SK-N-SH treated with all-trans-retinoic acid at 6 μM for 48 hours (cell line): ENCODE measurements at regions not wholly inside any gene's neighbourhood (a gene's known extent, or its start where the extent isn't known, plus 50 kb on each side); places are given as distances from the start of the nearest gene placed in this dataset.

Experiments
- ATAC-seq: fragments of 200-7000 bp; cut with Tn5 transposase; 3 replicates; pipeline ENCODE4 v1.9.1; 2020; ENCODE audit warnings: mild to moderate bottlenecking, moderate library complexity
- BACH2 ChIP-seq: fragments of 250-450 bp; sonication (Bioruptor Pico); IDR thresholded peaks from 2 replicates; pipeline ENCODE4 v1.9.0; 2021; ENCODE audit warnings: mild to moderate bottlenecking, borderline replicate concordance
- CSDC2 ChIP-seq: fragments of 250-450 bp; sonication (Bioruptor Pico); IDR thresholded peaks from 2 replicates; pipeline ENCODE4 v1.5.0; 2020; ENCODE audit warnings: mild to moderate bottlenecking, moderate library complexity
- ESRRG ChIP-seq: fragments of 250-450 bp; sonication (Bioruptor Pico); IDR thresholded peaks from 2 replicates; pipeline ENCODE4 v1.6.1; 2021; ENCODE audit warnings: mild to moderate bottlenecking
- GLIS3 ChIP-seq: fragments of 250-450 bp; sonication (Bioruptor Pico); IDR thresholded peaks from 2 replicates; pipeline ENCODE4 v1.5.0; 2020; ENCODE audit warnings: mild to moderate bottlenecking, moderate library complexity
- ISL1 ChIP-seq: fragments of 250-450 bp; sonication (Bioruptor Pico); IDR thresholded peaks from 2 replicates; pipeline ENCODE4 v2.1.2; 2022; ENCODE audit warnings: mild to moderate bottlenecking, moderate library complexity
- OSR1 ChIP-seq: fragments of 250-450 bp; sonication (Bioruptor Pico); IDR thresholded peaks from 2 replicates; pipeline ENCODE4 v1.8.0; 2022; ENCODE audit warnings: moderate library complexity, mild to moderate bottlenecking, inconsistent platforms
- PPARA ChIP-seq: fragments of 250-450 bp; sonication (Bioruptor Pico); IDR thresholded peaks from 2 replicates; pipeline ENCODE4 v1.5.0; 2020; ENCODE audit warnings: mild to moderate bottlenecking, borderline replicate concordance
- RARB ChIP-seq: fragments of 250-450 bp; sonication (Bioruptor Pico); IDR thresholded peaks from 2 replicates; pipeline ENCODE4 v1.8.0; 2021; ENCODE audit warnings: mild to moderate bottlenecking, moderate library complexity
- SNAI2 ChIP-seq: fragments of 250-450 bp; sonication (Bioruptor Pico); IDR thresholded peaks from 2 replicates; pipeline ENCODE4 v1.5.0; 2020; ENCODE audit warnings: mild to moderate bottlenecking, moderate library complexity
- ZC3H10 ChIP-seq: fragments of 250-450 bp; sonication (Bioruptor Pico); IDR thresholded peaks from 2 replicates; pipeline ENCODE4 v1.5.1; 2021; ENCODE audit warnings: mild to moderate bottlenecking, moderate library complexity
- ZFP30 ChIP-seq: fragments of 450-650 bp; formaldehyde crosslinking; IDR thresholded peaks from 2 replicates; pipeline ENCODE4 v1.5.0; 2022; ENCODE audit warnings: mild to moderate bottlenecking, moderate library complexity
- ZNF565 ChIP-seq: fragments of 450-650 bp; formaldehyde crosslinking; conservative IDR thresholded peaks from 2 replicates; pipeline ENCODE4 v1.5.0; 2020; ENCODE audit warnings: low read depth, mild to moderate bottlenecking, moderate library complexity
- ZNF70 ChIP-seq: fragments of 450-650 bp; formaldehyde crosslinking; IDR thresholded peaks from 2 replicates; pipeline ENCODE4 v1.5.0; 2020; ENCODE audit warnings: mild to moderate bottlenecking, moderate library complexity
- ZNF8 ChIP-seq: fragments of 450-650 bp; formaldehyde crosslinking; IDR thresholded peaks from 2 replicates; pipeline ENCODE4 v1.5.0; 2020; ENCODE audit warnings: mild to moderate bottlenecking, moderate library complexity
- TF ChIP-seq, protein P1 (sequence below): fragments of 250-450 bp; sonication (Bioruptor Pico); IDR thresholded peaks from 2 replicates; pipeline ENCODE4 v1.5.1; 2020; ENCODE audit warnings: low read depth, mild to moderate bottlenecking, moderate library complexity
- TF ChIP-seq, protein P2 (sequence below): fragments of 250-450 bp; sonication (Bioruptor Pico); IDR thresholded peaks from 2 replicates; pipeline ENCODE4 v1.5.0; 2020; ENCODE audit warnings: mild to moderate bottlenecking, moderate library complexity
- TF ChIP-seq, protein P3 (sequence below): fragments of 250-450 bp; sonication (Bioruptor Pico); IDR thresholded peaks from 2 replicates; pipeline ENCODE4 v1.5.1; 2021; ENCODE audit warnings: mild to moderate bottlenecking, moderate library complexity
- TF ChIP-seq, protein P4 (sequence below): fragments of 250-450 bp; sonication (Bioruptor Pico); IDR thresholded peaks from 2 replicates; pipeline ENCODE4 v1.8.0; 2021; ENCODE audit warnings: low read depth, mild to moderate bottlenecking, moderate library complexity, borderline replicate concordance
- TF ChIP-seq, protein P5 (sequence below): fragments of 250-450 bp; sonication (Bioruptor Pico); IDR thresholded peaks from 2 replicates; pipeline ENCODE4 v1.8.0; 2020; ENCODE audit warnings: mild to moderate bottlenecking, moderate library complexity, borderline replicate concordance

DNA sequence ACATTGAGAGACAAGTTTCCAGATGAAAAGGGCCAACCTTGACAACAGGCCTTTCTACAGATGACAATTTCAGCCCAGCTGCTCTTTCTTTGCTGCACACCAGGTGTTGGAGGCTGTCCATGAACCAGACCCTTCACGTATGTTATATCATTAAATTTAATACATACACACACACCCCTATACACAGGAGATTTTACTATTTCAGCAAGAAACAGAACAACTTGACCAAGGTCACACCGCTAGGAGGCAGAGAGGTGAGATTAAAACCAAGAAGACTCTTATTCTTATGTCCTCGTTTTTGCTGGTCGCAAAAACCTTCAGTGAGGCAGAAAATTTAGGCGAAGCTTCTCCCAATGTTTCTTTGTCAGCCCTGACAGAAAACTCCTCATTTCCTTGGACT, 1585.9 kb downstream of the AACS start:
- TF ChIP-seq BACH2 (CRISPR knock-in tag) (no peak), GLIS3 (CRISPR knock-in tag) (no peak), RARB (CRISPR knock-in tag) (no peak), ZNF8 (CRISPR knock-in tag) (no peak)
- TF ChIP-seq, protein P1, sequence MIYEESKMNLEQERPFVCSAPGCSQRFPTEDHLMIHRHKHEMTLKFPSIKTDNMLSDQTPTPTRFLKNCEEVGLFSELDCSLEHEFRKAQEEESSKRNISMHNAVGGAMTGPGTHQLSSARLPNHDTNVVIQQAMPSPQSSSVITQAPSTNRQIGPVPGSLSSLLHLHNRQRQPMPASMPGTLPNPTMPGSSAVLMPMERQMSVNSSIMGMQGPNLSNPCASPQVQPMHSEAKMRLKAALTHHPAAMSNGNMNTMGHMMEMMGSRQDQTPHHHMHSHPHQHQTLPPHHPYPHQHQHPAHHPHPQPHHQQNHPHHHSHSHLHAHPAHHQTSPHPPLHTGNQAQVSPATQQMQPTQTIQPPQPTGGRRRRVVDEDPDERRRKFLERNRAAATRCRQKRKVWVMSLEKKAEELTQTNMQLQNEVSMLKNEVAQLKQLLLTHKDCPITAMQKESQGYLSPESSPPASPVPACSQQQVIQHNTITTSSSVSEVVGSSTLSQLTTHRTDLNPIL (CRISPR knock-in tag), result no peak
- TF ChIP-seq, all 23 proteins: peak for 0
- ATAC-seq, result no peak

DNA sequence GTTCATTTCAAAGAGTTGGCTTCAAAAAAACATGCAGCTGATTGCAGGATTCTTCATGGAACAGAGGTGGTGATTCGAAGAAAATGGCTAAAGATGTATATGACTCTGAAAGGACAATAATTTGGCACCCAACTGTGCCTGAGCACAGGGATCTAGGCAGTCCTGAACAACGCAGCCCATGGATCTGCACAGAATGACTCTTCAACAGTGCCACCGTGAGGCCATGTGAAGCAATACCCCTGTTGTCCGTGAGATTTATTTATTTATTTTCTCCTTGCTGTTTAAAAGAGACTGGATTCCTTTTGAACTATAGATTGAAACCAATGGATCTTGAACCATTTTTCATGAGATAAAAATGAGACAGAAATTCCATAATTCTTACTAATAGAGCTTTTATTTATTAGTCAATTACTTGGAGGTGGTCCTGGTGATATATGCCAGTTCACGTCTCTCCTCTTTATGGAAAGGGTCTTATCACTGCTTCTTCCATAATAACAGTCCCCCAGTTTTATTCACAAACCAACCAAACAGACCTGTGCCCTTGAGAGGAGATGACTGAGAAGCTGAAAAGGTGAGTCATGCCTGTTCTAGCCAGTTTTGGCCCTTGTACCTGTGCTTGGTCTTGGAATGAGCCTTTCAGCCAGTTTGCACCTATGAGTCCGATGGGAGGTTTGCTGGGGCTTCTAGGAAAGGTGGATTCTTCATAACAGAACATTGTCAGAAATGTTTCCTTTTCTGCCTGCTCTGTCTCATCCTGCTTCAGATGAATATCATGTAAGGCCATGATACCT, 1598.3 kb downstream of the AACS start:
- no peak for ATAC-seq
- TF ChIP-seq SNAI2 (CRISPR knock-in tag) (no peak), BACH2 (CRISPR knock-in tag) (no peak)
- TF ChIP-seq, protein P2, sequence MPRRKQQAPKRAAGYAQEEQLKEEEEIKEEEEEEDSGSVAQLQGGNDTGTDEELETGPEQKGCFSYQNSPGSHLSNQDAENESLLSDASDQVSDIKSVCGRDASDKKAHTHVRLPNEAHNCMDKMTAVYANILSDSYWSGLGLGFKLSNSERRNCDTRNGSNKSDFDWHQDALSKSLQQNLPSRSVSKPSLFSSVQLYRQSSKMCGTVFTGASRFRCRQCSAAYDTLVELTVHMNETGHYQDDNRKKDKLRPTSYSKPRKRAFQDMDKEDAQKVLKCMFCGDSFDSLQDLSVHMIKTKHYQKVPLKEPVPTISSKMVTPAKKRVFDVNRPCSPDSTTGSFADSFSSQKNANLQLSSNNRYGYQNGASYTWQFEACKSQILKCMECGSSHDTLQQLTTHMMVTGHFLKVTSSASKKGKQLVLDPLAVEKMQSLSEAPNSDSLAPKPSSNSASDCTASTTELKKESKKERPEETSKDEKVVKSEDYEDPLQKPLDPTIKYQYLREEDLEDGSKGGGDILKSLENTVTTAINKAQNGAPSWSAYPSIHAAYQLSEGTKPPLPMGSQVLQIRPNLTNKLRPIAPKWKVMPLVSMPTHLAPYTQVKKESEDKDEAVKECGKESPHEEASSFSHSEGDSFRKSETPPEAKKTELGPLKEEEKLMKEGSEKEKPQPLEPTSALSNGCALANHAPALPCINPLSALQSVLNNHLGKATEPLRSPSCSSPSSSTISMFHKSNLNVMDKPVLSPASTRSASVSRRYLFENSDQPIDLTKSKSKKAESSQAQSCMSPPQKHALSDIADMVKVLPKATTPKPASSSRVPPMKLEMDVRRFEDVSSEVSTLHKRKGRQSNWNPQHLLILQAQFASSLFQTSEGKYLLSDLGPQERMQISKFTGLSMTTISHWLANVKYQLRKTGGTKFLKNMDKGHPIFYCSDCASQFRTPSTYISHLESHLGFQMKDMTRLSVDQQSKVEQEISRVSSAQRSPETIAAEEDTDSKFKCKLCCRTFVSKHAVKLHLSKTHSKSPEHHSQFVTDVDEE (CRISPR knock-in tag), result no peak
- TF ChIP-seq, protein P3, sequence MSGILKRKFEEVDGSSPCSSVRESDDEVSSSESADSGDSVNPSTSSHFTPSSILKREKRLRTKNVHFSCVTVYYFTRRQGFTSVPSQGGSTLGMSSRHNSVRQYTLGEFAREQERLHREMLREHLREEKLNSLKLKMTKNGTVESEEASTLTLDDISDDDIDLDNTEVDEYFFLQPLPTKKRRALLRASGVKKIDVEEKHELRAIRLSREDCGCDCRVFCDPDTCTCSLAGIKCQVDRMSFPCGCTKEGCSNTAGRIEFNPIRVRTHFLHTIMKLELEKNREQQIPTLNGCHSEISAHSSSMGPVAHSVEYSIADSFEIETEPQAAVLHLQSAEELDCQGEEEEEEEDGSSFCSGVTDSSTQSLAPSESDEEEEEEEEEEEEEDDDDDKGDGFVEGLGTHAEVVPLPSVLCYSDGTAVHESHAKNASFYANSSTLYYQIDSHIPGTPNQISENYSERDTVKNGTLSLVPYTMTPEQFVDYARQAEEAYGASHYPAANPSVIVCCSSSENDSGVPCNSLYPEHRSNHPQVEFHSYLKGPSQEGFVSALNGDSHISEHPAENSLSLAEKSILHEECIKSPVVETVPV, result no peak

DNA sequence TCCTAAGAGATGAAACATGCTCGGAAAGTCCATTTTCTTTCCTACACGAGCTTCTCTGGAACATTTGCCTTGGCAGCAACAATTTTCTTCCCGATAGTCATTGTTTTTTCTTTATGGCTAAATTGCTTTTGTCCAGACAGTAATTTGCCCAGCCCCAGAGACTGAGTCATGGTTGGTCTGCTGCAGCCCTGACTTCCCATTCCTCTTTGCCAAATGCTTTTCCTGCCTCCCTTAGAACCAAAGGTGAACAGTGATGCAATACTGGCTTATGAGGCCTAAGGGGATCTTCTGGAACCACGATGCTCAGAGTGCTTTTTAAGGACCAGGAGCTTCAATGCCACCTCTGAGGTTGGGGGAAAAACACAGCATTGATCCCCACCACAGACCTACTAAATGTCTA, 1599.6 kb upstream of the TMEM132C start:
- no peak for TF ChIP-seq PPARA (CRISPR knock-in tag)
- no peak for TF ChIP-seq BACH2 (CRISPR knock-in tag)
- TF ChIP-seq ZFP30 (CRISPR knock-in tag), result no peak
- TF ChIP-seq OSR1 (CRISPR knock-in tag), result no peak
- peak; percentile 60 for ATAC-seq

DNA sequence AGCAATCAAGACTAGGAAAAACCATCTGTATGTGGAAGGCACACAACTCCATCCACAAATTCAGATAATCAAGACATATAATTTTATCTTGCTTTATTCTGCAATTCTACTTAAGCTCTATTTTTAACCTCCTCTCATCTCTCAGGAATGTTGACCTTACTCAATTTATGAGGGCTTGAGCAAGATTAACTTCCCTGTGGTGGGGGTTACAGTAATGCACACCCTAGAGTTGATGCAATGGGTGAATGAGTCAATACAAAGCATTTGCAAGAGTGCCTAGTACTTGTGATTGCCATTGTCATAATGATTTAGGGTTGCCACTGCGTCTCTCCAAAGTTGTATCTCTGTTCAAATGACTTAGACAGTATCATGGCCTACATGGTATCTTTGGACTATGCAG, 1598.4 kb upstream of the TMEM132C start:
- no peak for TF ChIP-seq RARB (CRISPR knock-in tag)
- TF ChIP-seq ISL1 (CRISPR knock-in tag), result peak; percentile 65
- peak; percentile 81 for ATAC-seq

DNA sequence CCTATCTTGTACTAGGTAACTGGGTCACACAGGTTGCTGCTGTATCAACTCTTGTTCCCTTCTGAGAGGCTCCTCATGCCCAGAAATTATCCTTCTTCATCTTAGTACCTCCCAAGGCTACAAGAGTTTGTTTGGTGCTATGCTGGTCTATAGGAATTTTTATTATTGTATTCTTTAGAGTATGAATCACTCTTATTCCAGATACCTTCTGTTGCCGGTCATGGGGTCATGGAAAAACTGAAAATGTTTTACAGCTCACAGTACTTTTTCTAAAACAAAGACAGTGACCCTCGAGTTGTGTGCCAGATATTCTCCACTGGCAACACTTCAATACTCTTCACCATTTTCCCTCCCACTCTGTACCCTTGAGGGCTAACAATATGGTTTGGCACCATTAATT, 1598.0 kb upstream of the TMEM132C start:
- peak; percentile 87 for ATAC-seq
- TF ChIP-seq ESRRG (CRISPR knock-in tag) (no peak), GLIS3 (CRISPR knock-in tag) (no peak)
- TF ChIP-seq, protein P3, result no peak
- TF ChIP-seq, protein P4, sequence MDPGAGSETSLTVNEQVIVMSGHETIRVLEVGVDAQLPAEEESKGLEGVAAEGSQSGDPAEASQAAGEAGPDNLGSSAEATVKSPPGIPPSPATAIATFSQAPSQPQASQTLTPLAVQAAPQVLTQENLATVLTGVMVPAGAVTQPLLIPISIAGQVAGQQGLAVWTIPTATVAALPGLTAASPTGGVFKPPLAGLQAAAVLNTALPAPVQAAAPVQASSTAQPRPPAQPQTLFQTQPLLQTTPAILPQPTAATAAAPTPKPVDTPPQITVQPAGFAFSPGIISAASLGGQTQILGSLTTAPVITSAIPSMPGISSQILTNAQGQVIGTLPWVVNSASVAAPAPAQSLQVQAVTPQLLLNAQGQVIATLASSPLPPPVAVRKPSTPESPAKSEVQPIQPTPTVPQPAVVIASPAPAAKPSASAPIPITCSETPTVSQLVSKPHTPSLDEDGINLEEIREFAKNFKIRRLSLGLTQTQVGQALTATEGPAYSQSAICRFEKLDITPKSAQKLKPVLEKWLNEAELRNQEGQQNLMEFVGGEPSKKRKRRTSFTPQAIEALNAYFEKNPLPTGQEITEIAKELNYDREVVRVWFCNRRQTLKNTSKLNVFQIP (CRISPR knock-in tag), result no peak

DNA sequence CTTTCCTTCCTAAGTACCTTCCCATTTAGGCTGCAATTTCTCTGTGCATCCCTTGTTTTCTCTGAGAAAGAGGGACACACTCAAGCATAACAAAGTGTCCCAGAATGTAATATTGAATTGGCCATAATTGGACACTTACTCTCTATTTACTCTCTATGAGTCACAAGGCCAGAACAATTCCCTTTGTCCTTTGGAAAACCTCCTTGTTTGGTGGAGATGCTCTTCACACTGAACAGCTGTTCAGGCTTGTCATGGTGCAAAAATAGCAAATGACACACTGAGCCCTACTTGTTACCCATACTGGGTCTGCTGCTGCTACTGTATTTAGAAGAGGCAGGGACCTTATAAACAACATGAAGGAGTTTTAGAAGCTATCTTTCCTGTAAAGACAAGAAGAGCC, 1590.5 kb upstream of the TMEM132C start:
- ATAC-seq, result no peak
- no peak for TF ChIP-seq ZNF8 (CRISPR knock-in tag)
- no peak for TF ChIP-seq SNAI2 (CRISPR knock-in tag)
- TF ChIP-seq ISL1 (CRISPR knock-in tag), result no peak
- no peak for TF ChIP-seq ZNF70 (CRISPR knock-in tag)
- no peak for TF ChIP-seq ZC3H10 (CRISPR knock-in tag)
- TF ChIP-seq CSDC2, result no peak
- no peak for TF ChIP-seq RARB (CRISPR knock-in tag)
- TF ChIP-seq, protein P3, result no peak
- TF ChIP-seq ZNF565 (CRISPR knock-in tag), result no peak
- TF ChIP-seq, protein P5, sequence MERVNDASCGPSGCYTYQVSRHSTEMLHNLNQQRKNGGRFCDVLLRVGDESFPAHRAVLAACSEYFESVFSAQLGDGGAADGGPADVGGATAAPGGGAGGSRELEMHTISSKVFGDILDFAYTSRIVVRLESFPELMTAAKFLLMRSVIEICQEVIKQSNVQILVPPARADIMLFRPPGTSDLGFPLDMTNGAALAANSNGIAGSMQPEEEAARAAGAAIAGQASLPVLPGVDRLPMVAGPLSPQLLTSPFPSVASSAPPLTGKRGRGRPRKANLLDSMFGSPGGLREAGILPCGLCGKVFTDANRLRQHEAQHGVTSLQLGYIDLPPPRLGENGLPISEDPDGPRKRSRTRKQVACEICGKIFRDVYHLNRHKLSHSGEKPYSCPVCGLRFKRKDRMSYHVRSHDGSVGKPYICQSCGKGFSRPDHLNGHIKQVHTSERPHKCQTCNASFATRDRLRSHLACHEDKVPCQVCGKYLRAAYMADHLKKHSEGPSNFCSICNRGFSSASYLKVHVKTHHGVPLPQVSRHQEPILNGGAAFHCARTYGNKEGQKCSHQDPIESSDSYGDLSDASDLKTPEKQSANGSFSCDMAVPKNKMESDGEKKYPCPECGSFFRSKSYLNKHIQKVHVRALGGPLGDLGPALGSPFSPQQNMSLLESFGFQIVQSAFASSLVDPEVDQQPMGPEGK (CRISPR knock-in tag), result no peak
- no peak for TF ChIP-seq GLIS3 (CRISPR knock-in tag)
- TF ChIP-seq ESRRG (CRISPR knock-in tag), result no peak
